ENCODE measurements at regions not wholly inside any gene's neighbourhood (a gene's known extent, or its start where the extent isn't known, plus 50 kb on each side); places are given as distances from the start of the nearest gene placed in this dataset.

DNA sequence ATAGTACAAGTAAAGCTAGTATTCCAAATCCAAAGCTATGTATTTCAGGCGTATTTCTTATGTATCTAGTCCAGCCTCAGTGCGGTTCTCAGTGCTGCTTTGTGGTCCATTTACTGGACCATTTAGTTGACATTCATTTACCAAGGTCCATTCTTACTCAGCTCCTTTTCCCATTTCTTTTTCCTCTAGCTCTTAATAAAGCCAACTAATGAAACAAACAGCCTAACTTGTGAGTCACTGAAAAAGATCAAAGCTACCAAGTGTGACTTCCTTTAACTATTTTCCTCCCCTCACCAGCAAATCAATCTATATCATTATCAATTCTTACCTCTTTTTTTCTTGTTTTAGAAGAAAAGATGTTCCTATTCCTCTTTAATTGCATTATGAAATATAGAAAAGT is 64.0 kb downstream of the CYB561 start:
- TF ChIP-seq TCF12 (IDR thresholded peaks at IDR 0.05; ENCODE audit: low read depth) (no peak), NFIC (IDR thresholded peaks at IDR 0.05) (no peak), CEBPB (IDR thresholded peaks at IDR 0.05) (no peak), TEAD4 (IDR thresholded peaks at IDR 0.05) (no peak), FOXM1 (IDR thresholded peaks at IDR 0.05; ENCODE audit: borderline replicate concordance, low read depth) (no peak), ZBTB7A (IDR thresholded peaks at IDR 0.05; ENCODE audit: low read depth) (no peak), RAD21 (IDR thresholded peaks at IDR 0.05; ENCODE audit: low read depth) (no peak), TAF1 (IDR thresholded peaks at IDR 0.05; ENCODE audit: low read depth) (no peak), CREB1 (IDR thresholded peaks at IDR 0.05; ENCODE audit: low read depth) (no peak), EGR1 (IDR thresholded peaks at IDR 0.05) (no peak), EP300 (IDR thresholded peaks at IDR 0.05; ENCODE audit: borderline replicate concordance) (no peak), YY1 (IDR thresholded peaks at IDR 0.05; ENCODE audit: low read depth) (no peak)
- TF ChIP-seq, protein P1, sequence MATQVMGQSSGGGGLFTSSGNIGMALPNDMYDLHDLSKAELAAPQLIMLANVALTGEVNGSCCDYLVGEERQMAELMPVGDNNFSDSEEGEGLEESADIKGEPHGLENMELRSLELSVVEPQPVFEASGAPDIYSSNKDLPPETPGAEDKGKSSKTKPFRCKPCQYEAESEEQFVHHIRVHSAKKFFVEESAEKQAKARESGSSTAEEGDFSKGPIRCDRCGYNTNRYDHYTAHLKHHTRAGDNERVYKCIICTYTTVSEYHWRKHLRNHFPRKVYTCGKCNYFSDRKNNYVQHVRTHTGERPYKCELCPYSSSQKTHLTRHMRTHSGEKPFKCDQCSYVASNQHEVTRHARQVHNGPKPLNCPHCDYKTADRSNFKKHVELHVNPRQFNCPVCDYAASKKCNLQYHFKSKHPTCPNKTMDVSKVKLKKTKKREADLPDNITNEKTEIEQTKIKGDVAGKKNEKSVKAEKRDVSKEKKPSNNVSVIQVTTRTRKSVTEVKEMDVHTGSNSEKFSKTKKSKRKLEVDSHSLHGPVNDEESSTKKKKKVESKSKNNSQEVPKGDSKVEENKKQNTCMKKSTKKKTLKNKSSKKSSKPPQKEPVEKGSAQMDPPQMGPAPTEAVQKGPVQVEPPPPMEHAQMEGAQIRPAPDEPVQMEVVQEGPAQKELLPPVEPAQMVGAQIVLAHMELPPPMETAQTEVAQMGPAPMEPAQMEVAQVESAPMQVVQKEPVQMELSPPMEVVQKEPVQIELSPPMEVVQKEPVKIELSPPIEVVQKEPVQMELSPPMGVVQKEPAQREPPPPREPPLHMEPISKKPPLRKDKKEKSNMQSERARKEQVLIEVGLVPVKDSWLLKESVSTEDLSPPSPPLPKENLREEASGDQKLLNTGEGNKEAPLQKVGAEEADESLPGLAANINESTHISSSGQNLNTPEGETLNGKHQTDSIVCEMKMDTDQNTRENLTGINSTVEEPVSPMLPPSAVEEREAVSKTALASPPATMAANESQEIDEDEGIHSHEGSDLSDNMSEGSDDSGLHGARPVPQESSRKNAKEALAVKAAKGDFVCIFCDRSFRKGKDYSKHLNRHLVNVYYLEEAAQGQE (IDR thresholded peaks at IDR 0.05; ENCODE audit: low read depth): no peak
- TF ChIP-seq, protein P2, sequence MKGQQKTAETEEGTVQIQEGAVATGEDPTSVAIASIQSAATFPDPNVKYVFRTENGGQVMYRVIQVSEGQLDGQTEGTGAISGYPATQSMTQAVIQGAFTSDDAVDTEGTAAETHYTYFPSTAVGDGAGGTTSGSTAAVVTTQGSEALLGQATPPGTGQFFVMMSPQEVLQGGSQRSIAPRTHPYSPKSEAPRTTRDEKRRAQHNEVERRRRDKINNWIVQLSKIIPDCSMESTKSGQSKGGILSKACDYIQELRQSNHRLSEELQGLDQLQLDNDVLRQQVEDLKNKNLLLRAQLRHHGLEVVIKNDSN (IDR thresholded peaks at IDR 0.05): no peak
- TF ChIP-seq, protein P3, sequence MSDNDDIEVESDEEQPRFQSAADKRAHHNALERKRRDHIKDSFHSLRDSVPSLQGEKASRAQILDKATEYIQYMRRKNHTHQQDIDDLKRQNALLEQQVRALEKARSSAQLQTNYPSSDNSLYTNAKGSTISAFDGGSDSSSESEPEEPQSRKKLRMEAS (IDR thresholded peaks at IDR 0.05): no peak
